LNCaP clone FGC (cell line): ENCODE measurements at regions not wholly inside any gene's neighbourhood (a gene's known extent, or its start where the extent isn't known, plus 50 kb on each side); places are given as distances from the start of the nearest gene placed in this dataset.

Experiments used
- DNase-seq: peaks from one replicate; pipeline ENCODE4 v3.0.0-alpha.2; 2011; ENCODE audit warnings: low read depth
- H3K4me3 ChIP-seq: 2 replicates; pipeline ENCODE4 v1.5.1; 2011; ENCODE audit warnings: mild to moderate bottlenecking, low read depth, low read length, control low read depth
- TF ChIP-seq, protein P1 (sequence below): IDR thresholded peaks from 2 replicates; pipeline ENCODE4 v1.5.1; 2012; ENCODE audit warnings: mild to moderate bottlenecking; ENCODE audit not compliant: control insufficient read depth, insufficient read depth; ENCODE audit errors: extremely low read depth

DNA sequence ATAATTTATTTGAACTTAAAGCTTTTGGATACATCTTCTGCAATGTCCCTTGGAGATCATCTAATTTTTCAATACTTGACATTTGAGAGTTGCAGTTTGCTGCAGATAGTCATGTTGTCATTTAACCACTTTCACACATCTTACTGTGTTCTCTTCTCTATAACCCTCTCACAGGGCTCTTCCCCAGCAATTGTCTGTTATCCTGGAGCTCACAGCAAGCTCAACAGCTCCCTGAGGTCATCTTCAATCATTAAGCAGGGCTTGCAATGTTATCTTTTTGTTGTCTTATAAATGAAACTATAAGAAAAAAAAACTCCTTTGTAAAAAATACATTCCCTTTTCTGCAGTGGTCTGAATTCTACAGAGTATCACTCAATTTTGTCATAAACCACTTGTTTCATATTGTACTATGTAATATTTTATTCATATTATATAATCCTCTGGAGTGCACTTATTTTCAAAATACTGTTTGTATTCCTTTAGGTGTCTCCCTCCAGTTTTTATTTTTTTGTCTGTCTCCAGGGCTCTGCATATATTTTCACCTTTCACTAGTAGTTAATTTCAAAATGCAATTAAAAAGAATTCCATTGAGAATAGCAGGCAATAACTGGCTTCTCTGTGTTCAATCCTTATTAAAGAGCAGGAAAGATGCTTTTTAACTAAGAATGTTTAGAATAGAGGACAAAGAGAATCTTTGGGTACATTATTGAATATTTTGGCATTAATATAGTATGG is 106.3 kb upstream of the ARSJ start:
- TF ChIP-seq, protein P1, sequence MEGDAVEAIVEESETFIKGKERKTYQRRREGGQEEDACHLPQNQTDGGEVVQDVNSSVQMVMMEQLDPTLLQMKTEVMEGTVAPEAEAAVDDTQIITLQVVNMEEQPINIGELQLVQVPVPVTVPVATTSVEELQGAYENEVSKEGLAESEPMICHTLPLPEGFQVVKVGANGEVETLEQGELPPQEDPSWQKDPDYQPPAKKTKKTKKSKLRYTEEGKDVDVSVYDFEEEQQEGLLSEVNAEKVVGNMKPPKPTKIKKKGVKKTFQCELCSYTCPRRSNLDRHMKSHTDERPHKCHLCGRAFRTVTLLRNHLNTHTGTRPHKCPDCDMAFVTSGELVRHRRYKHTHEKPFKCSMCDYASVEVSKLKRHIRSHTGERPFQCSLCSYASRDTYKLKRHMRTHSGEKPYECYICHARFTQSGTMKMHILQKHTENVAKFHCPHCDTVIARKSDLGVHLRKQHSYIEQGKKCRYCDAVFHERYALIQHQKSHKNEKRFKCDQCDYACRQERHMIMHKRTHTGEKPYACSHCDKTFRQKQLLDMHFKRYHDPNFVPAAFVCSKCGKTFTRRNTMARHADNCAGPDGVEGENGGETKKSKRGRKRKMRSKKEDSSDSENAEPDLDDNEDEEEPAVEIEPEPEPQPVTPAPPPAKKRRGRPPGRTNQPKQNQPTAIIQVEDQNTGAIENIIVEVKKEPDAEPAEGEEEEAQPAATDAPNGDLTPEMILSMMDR, result no peak
- H3K4me3 ChIP-seq, result no peak overlapping the region
- no peak for DNase-seq

DNA sequence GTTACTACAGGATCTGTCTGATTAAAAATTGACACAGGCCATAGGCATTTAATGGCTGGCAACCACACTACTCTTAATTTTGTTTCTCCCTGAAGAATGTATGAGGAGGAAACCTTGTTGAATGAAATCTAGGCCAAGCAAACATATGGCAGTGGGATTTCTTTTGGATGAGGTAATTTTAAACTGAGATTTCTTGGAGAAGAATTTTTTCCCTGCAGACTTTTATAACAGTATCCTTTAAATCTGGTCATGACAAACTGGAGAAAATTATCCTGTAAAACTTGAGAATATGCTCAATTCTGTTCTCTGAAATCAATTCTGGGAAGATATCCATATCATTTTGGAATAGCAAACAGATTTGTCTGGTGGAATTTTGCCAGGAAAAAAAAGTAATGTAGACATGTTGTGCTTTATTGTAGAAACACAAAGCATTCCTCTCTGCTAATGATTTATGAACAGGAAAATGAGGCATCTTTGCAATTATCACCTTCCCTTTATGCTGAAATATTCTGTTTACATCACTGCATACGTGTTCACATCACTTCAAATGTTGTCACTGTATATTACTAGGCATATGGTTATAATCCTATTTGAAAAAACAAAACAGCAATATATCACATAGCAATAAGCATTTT is 108.3 kb upstream of the ARSJ start:
- no peak overlapping the region for H3K4me3 ChIP-seq
- no peak for DNase-seq
- TF ChIP-seq, protein P1, result no peak

DNA sequence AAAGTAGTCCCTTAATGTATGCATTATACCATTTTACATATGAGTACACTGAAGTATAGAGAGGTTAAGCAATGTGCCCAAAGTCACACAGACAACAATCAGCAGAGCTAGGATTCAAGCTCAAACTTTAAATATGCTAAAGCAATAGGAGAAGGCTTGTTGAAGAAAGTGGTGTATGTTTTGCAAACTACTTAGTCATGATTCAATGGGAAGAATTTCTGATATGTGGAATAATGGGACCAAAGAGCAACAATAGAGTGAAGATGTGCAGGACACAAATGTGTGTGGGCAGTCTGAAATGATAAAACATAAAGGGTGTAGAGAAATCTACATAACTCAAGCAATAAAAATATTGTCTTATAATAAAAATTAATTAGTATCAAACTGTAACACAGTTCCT is 109.0 kb upstream of the ARSJ start:
- TF ChIP-seq, protein P1, result no peak
- DNase-seq, result no peak
- H3K4me3 ChIP-seq, result no peak overlapping the region

DNA sequence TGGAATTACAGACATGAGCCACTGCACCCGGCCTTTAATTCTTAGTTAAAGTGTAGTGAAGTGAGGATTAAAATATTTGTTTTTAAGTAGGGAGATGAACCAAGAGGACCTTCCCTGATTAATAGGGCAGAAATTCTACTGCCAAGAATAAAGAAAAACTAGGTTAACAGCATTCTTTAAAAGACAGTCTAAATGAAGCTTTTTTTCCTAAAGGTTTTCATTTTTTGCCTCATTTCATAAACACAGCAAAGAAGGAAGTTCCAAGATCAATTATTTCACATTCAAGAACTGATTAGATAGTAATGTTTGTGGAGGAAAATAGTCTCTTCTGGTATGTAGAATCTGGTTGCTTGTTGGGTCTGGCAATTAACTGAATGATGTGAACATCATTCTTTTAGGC is 112.1 kb upstream of the ARSJ start:
- TF ChIP-seq, protein P1, result no peak
- no peak for DNase-seq
- H3K4me3 ChIP-seq, result no peak overlapping the region

DNA sequence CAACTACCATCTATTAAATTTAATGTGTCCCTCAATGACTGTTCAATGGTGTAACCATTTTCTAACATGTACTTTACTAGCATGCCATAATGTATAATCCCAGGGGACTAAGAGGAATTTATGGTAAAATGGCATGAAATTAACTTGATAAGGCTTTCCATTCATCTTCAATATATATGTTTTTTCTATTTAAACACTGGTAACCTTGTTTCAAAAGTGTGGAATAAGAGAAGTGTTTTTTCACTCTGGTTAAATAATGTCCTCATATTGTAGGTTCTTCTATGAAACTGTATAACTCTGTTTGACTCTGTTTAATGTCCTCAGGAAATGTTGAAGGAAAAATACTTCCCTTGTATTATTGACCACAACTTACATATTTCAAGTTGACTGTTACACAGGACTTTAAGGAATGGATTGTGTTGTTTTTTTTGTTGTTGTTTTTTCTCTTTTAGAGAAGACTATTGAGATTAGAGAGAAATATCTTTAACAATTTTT is 113.8 kb upstream of the ARSJ start:
- DNase-seq, result no peak
- no peak overlapping the region for H3K4me3 ChIP-seq
- TF ChIP-seq, protein P1, result no peak

DNA sequence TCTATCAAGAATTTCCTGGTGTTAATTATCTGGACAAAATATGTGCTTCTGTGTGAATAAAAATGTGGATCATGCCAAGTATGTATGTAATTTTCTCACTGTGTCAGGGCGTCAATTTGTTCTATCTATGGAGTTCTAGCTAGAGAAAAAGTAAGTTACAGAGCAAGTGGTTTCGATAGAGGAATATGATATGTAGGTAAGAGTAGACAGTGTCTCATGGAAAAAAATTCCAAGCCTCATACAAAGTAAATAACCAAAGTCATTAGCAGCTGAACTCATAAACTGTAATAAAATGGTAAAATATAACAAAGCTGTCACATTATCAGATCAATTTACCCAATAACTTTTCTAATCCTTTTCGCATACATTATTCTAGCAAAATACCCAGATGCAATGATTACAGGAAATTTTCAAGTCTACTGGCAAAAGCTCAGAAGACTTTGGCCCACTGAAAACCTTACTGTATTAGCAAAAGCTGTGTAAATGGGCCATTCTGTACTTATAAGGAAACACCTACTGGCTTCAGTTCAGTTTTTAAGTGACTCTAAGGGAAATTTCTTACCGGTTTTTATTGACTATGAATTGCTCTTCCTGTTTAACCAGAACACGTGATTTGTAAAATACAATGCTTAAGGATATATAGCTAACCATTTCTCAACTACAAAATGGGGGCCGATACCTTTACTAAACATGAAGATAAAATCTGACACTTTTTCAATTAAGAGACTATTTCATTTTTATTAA is 121.0 kb upstream of the ARSJ start:
- peak; percentile 65 for DNase-seq
- H3K4me3 ChIP-seq, result no peak overlapping the region
- TF ChIP-seq, protein P1, result no peak
